IPS-15b (cell line): ENCODE measurements at regions not wholly inside any gene's neighbourhood (a gene's known extent, or its start where the extent isn't known, plus 50 kb on each side); places are given as distances from the start of the nearest gene placed in this dataset.
"Not testable (repeated sequence)": the region's sequence is repeated elsewhere in the genome, so short reads cannot be mapped to it uniquely, and the experiment has no call there.

ENCODE experiments used
- H3K27me3 ChIP-seq: one replicate; pipeline ENCODE4 v1.6.1; 2013; ENCODE audit warnings: low read length; ENCODE audit not compliant: control insufficient read depth, insufficient read depth
- H3K36me3 ChIP-seq: one replicate; pipeline ENCODE4 v1.6.1; 2013; ENCODE audit warnings: low read length; ENCODE audit not compliant: control insufficient read depth, insufficient read depth
- H3K4me1 ChIP-seq: one replicate; pipeline ENCODE4 v1.6.1; 2013; ENCODE audit warnings: mild to moderate bottlenecking, low read length; ENCODE audit not compliant: control insufficient read depth, insufficient read depth
- H3K4me3 ChIP-seq: one replicate; pipeline ENCODE4 v1.5.1; 2013; ENCODE audit warnings: low read depth, low read length
- H3K9ac ChIP-seq: one replicate; pipeline ENCODE4 v1.6.1; 2013; ENCODE audit warnings: low read depth, mild to moderate bottlenecking, low read length
- H3K9me3 ChIP-seq: one replicate; pipeline ENCODE4 v1.6.1; 2013; ENCODE audit warnings: mild to moderate bottlenecking, low read length; ENCODE audit not compliant: control insufficient read depth, insufficient read depth

DNA sequence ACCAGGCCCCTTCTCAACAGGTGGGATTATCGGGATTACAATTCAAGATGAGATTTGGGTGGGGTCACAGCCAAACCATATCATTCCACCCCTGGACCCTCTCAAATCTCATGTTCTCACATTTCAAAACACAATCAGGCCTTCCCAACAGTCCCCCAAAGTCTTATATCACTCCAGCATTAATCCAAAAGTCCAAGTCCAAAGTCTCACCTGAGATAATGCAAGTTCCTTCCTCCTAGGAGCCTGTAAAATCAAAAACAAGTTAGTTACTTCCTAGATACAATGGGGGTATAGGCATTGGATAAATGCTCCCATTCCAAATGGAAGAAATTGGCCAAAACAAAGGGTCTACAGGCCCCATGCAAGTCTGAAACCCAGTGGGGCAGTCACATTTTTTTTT lies 111.1 kb upstream of the FAM9C start:
- peaks cover 11% of the 10 kb centered on the region for H3K9me3 ChIP-seq
- not testable (repeated sequence) for H3K36me3 ChIP-seq

GRCh38 chrX:13153796-13154195 lies 109.4 kb upstream of the FAM9C start:
- Histone ChIP-seq H3K27me3 (no peaks in the 10 kb centered on the region), H3K9ac (no peak overlapping the region), H3K4me1 (peaks cover 9% of the 10 kb centered on the region), H3K9me3 (peaks cover 11% of the 10 kb centered on the region), H3K36me3 (no peaks in the 10 kb centered on the region), H3K4me3 (no peak overlapping the region)

More for the DNA sequence above, 111.1 kb upstream of the FAM9C start:
- not testable (repeated sequence) for H3K9ac ChIP-seq, H3K4me1 ChIP-seq, H3K4me3 ChIP-seq, H3K27me3 ChIP-seq

- H3K9ac ChIP-seq = no peak overlapping the region
- H3K4me3 ChIP-seq = no peak overlapping the region
Observed at GRCh38 chrX:13152518-13153185, 108.2 kb upstream of the FAM9C start.

DNA sequence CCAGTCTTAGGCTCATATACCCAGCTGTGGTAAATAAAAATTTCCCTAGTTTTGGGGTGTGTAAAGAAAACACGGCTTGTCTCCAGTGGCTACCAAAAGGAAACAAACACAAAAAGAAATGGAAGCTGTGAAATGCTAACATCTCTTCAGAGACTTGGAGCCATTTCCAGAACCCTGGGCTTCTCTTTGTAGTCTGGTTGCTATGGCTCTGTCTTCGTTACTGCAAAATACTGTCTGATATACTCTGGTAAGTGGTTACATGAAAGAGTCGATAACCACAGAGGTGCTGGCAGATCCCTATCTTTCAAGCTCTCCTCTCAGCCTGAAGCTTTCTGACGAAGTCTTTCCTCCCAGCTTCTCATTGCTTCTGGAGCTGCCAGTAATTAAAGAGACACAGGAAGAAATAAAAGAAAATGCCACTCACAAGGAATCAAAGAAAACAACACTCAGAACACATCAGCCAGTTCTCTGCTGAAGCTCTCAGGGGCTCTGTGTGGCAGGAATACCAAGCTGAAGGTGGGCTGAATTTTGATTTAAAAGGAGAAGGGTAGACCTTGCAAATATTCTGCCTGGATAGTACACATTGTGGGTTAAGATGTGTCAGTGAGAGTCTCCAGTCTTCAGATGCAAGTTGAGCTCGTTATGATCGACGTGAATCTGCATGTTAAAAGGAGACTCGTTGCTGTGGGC lies 107.6 kb upstream of the FAM9C start:
- Histone ChIP-seq H3K36me3 (no peaks in the 10 kb centered on the region), H3K4me3 (no peak overlapping the region), H3K27me3 (no peaks in the 10 kb centered on the region), H3K4me1 (peaks cover 9% of the 10 kb centered on the region), H3K9ac (no peak overlapping the region), H3K9me3 (peaks cover 11% of the 10 kb centered on the region)

More at GRCh38 chrX:13152518-13153185, 108.2 kb upstream of the FAM9C start:
- H3K9me3 ChIP-seq = peaks cover 11% of the 10 kb centered on the region
- H3K27me3 ChIP-seq = no peaks in the 10 kb centered on the region
- no peaks in the 10 kb centered on the region for H3K36me3 ChIP-seq
- H3K4me1 ChIP-seq = peaks cover 9% of the 10 kb centered on the region

DNA sequence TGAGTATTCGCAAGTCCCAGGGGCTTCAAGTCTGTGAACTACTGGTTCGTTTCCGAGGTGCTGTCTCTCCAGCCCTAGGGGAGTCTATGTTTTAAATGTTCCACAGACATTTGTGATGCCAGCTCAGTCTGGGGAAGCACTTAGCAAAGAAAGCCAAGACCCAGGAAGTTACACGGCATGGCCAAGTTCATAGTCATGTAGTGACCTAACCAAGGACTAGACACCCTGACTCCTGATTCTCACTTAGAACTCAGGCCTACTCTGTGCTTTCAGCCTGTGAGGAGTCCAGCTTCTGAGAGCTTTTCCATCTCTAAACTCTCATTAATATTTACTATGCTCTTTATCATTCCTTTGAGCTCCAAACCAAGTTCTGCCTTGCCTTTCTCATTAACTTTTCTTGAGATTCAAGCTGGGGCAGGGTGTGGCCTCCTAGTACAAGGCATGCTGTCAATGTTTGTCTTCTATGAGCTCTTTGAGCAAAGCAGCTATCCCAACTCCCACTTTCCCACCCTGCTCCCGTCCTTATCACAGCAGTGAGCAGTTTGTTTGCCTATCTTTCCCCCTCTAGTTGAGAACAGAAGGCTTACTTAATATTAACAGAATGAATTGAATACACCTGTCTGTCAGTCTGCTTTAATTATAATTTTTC lies 105.4 kb upstream of the FAM9C start:
- Histone ChIP-seq H3K4me1 (peaks cover 9% of the 10 kb centered on the region), H3K36me3 (no peaks in the 10 kb centered on the region), H3K4me3 (no peak overlapping the region), H3K9ac (no peak overlapping the region), H3K9me3 (peaks cover 15% of the 10 kb centered on the region), H3K27me3 (no peaks in the 10 kb centered on the region)

GRCh38 chrX:13147733-13148132 lies 103.3 kb upstream of the FAM9C start:
- Histone ChIP-seq H3K4me1 (peaks cover 9% of the 10 kb centered on the region), H3K9ac (no peak overlapping the region), H3K27me3 (no peaks in the 10 kb centered on the region), H3K4me3 (no peak overlapping the region), H3K36me3 (no peaks in the 10 kb centered on the region), H3K9me3 (peaks cover 5% of the 10 kb centered on the region)

DNA sequence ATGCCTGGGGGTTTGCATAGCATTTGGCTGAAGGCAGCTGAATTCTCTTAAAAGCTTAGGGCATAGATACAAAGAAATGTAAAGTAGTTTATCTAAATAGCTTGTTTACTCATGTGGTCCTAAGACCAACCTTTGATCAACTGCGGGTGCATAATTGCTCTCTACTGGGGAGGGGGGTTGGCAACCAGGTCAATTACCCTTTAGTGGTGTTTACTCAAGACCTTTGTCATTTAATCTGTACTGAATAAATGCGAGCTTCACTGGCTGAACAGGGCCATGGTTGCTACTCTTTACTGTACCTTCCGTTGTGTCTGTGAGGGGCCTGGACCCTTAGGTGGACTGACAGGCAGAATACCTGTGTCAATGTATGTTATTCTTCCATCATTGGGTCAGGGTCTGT lies 102.7 kb upstream of the FAM9C start:
- Histone ChIP-seq H3K9me3 (peaks cover 5% of the 10 kb centered on the region), H3K4me1 (peaks cover 7% of the 10 kb centered on the region), H3K36me3 (no peaks in the 10 kb centered on the region)

DNA sequence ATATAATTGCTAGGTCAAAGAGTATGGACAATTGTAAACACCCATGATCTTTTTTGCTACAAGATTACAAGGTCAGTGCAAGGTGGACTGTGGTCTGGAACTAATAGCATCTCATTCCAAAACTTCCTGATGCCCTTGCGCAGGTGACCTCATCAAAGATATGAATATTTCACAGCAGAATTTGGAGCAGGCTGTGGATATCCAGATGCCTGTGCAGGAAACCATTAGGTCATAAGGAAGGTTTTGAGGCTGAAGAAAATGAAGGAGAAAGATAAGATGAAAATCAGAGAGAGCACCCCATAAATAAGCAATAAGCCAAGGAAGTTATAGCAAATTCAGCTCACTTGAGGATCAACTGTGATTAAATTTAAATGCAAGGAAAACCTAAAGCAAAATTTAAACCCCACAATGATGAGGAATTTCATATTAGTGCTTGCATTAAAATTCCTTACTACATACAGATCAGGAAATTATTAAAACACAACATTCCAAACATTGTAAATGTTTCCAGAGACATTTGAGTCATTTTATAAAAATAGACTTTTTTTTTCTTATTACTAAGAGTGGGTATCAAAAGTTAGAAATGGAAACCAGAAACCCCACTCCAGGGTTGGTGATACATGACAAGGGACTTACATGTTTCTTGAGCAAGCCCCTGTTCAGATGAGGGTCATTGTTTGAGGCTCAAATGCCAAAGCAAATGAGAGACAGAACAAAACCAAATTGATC lies 100.7 kb upstream of the FAM9C start:
- Histone ChIP-seq H3K4me3 (no peak overlapping the region), H3K4me1 (no peaks in the 10 kb centered on the region), H3K36me3 (no peaks in the 10 kb centered on the region), H3K9me3 (peaks cover 5% of the 10 kb centered on the region), H3K9ac (no peak overlapping the region), H3K27me3 (no peaks in the 10 kb centered on the region)

More for the DNA sequence above, 102.7 kb upstream of the FAM9C start:
- Histone ChIP-seq H3K9ac (no peak overlapping the region), H3K27me3 (no peaks in the 10 kb centered on the region), H3K4me3 (no peak overlapping the region)

GRCh38 chrX:13142891-13143290 lies 98.5 kb upstream of the FAM9C start:
- peaks cover 11% of the 10 kb centered on the region for H3K9me3 ChIP-seq
- H3K9ac ChIP-seq = no peak overlapping the region
- no peaks in the 10 kb centered on the region for H3K36me3 ChIP-seq
- no peaks in the 10 kb centered on the region for H3K27me3 ChIP-seq
- H3K4me3 ChIP-seq = no peak overlapping the region
- H3K4me1 ChIP-seq = no peaks in the 10 kb centered on the region

DNA sequence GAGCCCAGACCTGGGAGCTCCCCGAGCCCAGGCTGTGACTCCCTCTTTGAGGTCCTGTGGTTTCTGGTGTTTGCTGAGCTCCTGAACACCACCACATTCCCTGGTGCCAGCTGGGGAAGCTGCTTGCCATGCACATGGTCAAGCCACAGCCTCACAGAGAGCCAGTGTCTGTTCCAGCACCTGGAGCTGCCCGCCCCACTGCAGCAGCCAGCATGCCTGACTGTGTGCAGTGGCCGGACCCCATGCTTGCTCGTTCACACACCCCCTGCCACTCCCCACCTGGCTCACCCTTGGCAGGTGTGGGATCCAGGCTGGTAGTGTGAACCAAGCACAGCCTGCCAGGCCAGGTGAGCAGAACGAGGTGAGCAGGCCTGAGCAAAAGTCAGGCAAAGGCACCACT lies 95.6 kb upstream of the FAM9C start:
- no peak overlapping the region for H3K9ac ChIP-seq
- no peaks in the 10 kb centered on the region for H3K36me3 ChIP-seq
- H3K9me3 ChIP-seq = peaks cover 6% of the 10 kb centered on the region
- H3K4me1 ChIP-seq = no peaks in the 10 kb centered on the region
- no peak overlapping the region for H3K4me3 ChIP-seq
- H3K27me3 ChIP-seq = no peaks in the 10 kb centered on the region

DNA sequence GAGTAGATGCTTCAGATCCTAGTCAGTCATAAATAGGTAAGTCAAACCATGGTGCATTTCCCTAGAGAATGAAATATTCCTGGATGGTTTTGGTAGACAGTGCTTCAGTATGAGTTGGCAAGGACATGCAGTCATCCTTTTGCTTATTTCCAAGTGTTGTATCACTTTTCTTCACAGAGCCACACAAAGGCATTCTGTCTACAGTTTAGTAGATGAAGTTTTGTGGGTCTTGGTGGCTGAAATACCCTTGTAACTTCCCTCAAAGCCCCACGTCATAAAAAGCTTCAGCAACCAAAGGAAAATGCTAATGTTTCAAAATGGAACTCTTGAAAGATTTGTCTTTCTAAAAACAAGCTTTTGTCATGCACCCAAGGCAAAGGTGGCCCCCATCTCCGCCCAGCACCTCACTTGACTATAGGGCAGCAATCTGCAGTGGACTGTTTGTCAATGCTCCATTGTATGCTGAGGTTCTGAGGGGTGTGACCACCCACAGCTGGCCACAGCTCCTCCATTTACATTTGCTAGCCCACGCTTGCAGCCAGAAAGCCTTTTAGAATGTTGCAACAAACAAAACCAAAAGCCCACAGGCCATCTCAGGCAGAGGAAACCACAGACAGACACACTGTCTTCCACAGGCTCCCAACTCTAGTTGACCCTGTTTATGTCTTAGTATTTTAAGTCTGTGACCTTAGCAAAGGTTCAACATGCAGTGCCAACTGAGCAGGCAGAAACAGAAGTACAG lies 87.1 kb upstream of the FAM9C start:
- H3K36me3 ChIP-seq = no peaks in the 10 kb centered on the region
- H3K4me3 ChIP-seq = no peak overlapping the region
- H3K9ac ChIP-seq = no peak overlapping the region
- peaks cover 8% of the 10 kb centered on the region for H3K4me1 ChIP-seq
- no peaks in the 10 kb centered on the region for H3K9me3 ChIP-seq
- H3K27me3 ChIP-seq = no peaks in the 10 kb centered on the region
